GM23338 (cell line): ENCODE measurements at regions not wholly inside any gene's neighbourhood (a gene's known extent, or its start where the extent isn't known, plus 50 kb on each side); places are given as distances from the start of the nearest gene placed in this dataset.

Experiments
- EZH2 ChIP-seq: fragments of 200-600 bp; sonication (generic); IDR thresholded peaks from one replicate; pipeline ENCODE4 v1.8.0; 2017; ENCODE audit warnings: antibody characterized with exemption, mild to moderate bottlenecking, low read depth; ENCODE audit not compliant: unreplicated experiment
- NANOG ChIP-seq: IDR thresholded peaks from 2 replicates; pipeline ENCODE4 v1.6.1; 2016; ENCODE audit warnings: antibody characterized with exemption, borderline replicate concordance
- TF ChIP-seq, protein P1 (sequence below), 2 experiments: fragments of 200-600 bp in 1 of 2; sonication (generic) in 1 of 2; conservative IDR thresholded peaks; 2 replicates each; pipeline versions ENCODE4 v1.5.1 to v1.6.1; 2016 to 2017; ENCODE audit warnings: antibody characterized with exemption in 2 of 2, low read depth in 2 of 2, mild to moderate bottlenecking in 2 of 2, moderate library complexity in 1 of 2

DNA sequence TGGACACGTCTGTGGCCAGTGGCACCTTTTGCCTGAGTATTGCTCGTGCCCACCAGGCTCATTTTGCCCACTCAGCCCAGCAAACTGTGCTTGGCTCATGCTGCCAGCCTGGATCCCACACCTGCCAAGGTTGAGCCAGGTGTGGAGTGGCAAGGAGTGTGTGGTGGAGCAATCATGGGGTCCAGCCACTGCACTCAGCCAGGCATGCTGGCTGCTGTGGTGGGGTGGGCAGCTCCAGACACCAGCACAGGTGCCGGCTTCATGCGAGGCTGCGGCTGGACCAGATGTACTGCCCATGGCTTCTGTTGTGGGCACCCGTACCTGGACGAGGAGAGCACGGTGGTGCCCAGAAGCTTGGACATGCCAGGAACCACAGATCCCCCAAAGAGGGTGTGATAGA is 364.1 kb downstream of the TMEM38B start:
- TF ChIP-seq, protein P1, sequence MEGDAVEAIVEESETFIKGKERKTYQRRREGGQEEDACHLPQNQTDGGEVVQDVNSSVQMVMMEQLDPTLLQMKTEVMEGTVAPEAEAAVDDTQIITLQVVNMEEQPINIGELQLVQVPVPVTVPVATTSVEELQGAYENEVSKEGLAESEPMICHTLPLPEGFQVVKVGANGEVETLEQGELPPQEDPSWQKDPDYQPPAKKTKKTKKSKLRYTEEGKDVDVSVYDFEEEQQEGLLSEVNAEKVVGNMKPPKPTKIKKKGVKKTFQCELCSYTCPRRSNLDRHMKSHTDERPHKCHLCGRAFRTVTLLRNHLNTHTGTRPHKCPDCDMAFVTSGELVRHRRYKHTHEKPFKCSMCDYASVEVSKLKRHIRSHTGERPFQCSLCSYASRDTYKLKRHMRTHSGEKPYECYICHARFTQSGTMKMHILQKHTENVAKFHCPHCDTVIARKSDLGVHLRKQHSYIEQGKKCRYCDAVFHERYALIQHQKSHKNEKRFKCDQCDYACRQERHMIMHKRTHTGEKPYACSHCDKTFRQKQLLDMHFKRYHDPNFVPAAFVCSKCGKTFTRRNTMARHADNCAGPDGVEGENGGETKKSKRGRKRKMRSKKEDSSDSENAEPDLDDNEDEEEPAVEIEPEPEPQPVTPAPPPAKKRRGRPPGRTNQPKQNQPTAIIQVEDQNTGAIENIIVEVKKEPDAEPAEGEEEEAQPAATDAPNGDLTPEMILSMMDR (conservative IDR thresholded peaks at IDR 0.05; ENCODE audit: low read depth in 2 of 2): no peak
- no peak for TF ChIP-seq EZH2
- TF ChIP-seq NANOG: no peak
